GM21786 (cell line): ENCODE measurements at regions not wholly inside any gene's neighbourhood (a gene's known extent, or its start where the extent isn't known, plus 50 kb on each side); places are given as distances from the start of the nearest gene placed in this dataset.
"Not testable (repeated sequence)": the region's sequence is repeated elsewhere in the genome, so short reads cannot be mapped to it uniquely, and the experiment has no call there.

Experiments used
- ATAC-seq: cut with Tn5 transposase; IDR thresholded peaks from one replicate; pipeline ENCODE4 v1.9.1; 2021; ENCODE audit not compliant: unreplicated experiment

DNA sequence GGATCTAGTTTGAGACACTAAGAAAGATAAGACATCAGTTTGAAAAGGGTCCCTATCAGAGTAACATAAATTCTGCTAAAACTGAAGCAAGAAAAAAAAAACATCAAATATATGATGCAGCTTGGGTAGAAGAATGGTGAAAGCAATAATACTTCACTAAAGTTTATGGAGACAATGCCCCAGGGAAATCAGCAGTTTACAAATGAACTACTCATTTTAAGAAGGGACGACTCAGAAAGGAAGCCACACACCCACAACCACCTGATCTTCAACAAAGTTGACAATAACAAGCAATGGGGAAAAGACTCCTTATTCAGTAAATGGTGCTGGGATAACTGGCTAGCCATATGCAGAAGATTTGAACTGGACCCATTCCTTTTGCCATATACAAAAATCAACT lies 143.5 kb downstream of the TPBG start:
- ATAC-seq: no peak

DNA sequence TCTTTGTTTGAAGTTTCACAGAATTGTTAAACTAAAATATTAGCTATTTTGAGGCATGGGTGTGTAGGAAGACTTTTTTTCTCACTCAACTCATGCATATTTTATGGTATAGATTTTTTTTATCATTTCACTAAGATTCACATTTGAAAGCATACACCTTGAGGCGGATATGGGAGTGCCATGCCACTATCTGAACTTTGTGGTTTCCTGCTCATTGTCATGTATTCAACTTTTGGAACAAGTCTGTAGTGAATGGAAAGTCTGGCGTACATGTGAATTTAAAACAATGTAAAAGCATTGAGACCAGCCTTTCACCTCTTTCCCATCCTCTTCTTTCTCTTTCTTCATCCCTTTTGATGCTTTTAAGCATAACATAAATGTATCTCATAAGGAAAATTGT lies 147.9 kb downstream of the TPBG start:
- ATAC-seq: no peak

DNA sequence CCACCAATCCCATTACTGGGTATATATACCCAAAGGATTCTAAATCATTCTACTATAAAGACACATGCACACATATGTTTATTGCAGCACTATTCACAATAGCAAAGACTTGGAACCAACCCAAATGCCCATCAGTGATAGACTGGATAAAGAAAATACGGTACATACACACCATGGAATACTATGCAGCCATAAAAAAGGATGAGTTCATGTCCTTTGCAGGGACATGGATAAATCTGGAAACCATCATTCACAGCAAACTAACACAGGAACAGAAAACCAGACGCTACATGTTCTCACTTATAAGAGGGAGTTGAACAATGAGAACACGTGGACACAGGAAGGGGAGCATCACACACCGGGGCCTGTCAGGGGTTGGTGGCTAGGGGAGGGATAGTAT lies 154.3 kb downstream of the TPBG start:
- not testable (repeated sequence) for ATAC-seq

DNA sequence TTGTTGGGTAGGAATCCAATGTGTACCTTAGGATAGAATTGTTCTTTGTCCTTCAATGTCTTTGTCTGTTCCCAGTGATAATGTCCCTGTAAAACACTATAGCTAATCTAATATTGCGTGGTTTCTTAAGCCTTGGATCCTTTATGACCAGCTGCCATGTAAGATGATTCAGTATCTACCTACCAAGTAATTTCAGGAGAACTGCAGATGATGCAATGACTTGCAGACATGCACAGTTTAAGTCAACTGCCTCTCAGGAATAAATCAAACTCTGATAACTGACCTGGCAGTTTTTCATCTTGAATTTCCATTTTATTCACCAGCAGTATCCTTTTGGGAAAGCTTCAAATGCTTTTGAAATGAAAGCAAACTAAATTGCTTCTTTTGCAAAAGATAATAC lies 157.8 kb downstream of the TPBG start:
- ATAC-seq: no peak

DNA sequence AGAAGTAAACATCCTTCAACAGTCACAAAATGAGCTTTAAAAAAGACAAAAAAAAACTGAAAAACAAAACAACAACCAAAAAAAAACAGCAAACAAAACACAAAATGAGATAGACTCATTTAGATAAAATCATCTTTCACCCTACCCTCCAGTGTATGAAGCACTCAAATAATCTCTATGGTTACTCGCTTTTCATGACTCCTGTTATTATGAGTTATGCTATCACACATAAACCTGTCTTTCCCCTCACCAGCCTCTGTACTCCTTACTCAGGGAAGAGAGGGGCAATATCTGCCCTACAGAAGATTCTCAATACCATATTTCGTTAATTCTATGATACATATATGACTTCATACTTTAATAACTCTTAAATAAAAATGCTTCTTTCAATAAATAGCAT lies 158.2 kb downstream of the TPBG start:
- ATAC-seq: no peak

DNA sequence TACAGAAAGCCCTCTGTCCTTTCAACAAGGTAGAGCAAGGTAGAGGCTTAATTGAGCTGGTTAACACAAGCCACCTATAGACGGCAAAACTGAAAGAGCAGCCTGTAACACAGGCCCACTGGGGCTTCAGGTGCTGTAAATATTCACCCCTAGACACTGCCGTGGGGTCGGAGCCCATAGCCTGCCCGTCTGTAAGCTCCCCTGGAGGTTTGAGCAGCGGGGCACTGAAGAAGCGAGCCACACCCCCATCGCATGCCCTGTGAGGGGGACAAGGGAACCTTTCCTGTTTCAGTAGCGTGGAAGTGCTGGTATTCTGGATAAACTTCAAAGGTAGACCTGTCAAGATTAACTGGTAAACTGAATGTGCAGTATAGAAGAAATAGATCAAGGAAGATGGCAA lies 160.4 kb downstream of the TPBG start:
- ATAC-seq: no peak

DNA sequence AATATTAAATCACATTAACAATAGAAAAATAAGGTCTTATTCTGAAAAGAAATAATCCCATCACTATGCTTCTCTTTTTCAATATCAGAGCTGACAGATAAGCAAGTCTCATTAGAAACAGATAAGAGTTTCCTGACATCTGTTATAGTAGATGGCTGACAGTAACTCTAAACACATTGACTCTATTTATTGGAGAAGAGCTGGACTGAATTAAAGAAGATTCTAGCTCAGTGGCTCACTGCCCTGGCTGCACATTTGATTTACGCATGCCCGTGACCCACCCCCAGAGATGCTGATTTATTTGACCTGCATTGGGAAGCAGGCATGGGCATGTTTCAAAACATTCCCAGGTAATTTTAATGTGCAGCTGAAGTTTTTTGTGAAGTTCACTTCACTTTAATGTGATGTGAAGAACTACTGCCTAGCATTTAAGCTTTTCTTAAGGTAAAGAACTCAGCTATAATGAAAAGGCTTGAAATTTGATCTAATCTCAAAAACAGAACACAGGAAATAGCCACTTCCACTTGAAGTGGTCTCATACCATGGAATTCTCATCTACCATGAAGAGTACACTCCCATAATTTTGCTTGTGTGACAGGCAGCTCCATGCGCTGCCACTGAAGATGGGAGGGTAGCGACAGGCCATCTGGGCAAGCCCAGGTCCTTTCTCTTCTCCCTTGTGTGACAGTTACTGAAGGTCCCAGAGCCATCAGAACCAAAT lies 162.3 kb downstream of the TPBG start:
- no peak for ATAC-seq

DNA sequence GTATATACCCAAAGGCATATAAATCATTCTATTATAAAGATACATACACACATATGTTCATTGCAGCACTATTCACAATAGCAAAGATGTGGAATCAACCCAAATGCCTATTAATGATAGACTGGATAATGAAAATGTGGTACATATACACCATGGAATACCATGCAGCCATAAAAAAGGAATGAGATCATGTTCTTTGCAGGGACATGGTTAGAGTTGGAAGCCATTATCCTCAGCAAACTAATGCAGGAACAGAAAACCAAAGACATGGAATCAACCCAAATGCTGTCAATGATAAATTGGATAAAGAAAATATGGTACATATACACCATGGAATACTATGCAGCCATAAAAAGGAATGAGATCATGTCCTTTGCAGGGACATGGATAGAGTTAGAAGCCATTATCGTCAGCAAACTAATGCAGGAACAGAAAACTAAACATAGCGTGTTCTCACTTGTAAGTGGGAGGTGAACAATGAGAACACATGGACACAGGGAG lies 166.4 kb downstream of the TPBG start:
- ATAC-seq: not testable (repeated sequence)

DNA sequence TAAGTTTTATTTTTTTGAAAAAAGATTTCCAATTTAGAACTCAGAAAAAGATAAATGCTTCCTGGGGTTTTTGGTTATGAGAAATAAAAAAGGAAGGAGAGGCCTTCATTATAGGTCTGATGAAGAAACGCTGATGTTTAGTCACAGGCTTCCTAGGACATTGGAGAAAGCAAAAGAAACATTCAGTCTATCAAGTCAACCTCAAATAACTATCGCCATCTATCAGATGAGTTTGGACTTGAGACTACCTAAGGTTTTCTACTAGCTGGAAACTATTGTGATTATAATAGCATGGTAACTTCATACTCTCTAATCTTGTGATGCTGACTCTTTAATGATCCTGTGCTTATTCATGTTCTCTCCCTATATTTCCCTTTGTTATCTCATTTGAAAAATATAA lies 171.3 kb downstream of the TPBG start:
- no peak for ATAC-seq

DNA sequence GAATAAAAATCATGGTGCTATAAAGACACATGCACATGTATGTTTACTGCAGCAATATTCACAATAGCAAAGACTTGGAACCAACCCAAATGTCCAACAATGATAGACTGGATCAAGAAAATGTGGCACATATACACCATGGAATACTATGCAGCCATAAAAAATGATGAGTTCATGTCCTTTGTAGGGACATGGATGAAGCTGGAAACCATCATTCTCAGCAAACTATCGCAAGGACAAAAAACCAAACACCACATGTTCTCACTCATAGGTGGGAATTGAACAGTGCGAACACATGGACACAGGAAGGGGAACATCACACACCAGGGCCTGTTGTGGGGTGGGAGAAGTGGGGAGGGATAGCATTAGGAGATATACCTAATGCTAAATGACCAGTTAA lies 185.9 kb downstream of the TPBG start:
- not testable (repeated sequence) for ATAC-seq

DNA sequence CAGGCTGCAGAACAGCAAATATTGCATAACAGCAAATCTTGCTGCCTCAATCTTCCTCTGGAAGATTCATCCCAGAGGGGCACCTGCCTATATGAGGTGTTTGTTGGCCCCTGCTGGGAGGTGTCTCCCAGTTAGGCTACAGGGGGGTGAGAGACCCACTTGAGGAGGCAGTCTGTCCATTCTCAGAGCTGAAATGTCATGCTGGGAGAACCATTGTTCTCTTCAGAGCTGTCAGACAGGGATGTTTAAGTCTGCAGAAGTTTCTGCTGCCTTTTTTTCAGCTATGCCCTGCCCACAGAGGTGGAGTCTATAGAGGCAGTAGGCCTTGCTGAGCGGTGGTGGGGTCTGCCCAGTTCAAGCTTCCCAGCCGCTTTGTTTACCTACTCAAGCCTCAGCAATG lies 187.7 kb downstream of the TPBG start:
- not testable (repeated sequence) for ATAC-seq

DNA sequence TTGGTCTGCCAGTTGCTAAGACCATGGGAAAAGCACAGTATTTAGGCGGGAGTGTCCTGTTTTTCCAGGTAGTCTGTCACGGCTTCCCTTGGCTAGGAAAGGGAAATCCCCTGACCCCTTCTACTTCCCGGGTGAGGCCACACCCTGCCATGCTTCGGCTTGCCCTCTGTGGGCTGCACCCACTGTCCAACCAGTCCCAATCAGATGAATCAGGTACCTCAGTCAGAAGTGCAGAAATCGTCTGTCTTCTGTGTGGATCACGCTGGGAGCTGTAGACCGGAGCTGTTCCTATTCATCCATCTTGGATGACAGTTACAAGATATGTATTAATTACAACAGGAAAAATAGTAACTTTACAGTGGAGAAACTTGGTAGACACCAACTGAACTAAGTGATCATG lies 188.2 kb downstream of the TPBG start:
- ATAC-seq: no peak

DNA sequence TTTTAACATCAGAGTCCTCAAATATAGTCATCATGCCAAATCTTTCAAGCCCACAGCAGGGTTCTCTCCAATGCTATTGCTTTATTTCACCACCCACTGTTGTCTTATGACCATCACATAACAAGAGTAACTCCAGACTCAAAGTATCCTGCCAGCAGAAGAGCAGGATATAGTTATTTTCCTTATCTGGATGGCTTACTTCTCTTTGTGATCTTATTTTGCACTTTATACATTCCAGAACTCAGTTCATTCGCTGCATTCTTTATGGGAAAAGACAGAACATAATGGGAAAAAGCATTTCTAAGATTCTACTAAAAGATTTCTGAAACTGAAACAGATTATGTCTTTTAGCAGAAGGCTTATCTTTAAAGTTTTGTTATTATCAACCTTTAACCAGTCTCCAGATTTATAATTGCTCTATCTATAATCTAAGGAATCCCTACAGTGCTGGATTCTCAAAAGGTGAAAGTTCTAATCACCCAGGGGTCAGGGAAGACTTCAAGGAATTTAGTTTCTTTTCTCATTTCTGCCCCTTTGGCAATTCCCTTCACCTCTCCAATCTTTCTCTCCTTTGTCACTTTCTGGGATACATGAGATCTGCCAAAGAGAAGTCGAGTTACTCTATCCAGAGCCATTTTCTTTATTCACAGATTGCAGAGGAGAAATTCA lies 190.4 kb downstream of the TPBG start:
- ATAC-seq: no peak

DNA sequence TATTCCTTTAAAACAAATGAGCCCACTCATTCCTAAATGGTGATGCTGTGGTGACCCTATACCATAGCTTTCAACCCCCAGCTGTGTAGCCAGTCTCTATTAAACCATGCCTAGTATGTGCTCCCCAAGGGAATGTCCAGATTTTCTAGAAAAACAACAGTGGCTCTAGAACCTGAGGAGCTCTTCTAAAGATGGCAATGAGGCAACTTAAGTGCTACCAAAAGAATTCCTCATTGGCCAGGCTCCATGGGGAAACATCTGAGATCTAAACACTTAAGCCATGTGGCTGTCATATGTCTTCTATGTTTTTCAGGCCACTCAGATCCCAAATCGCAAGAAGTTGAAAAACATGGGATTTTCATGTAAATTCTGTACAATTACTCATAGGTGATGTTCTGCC lies 191.0 kb downstream of the TPBG start:
- no peak for ATAC-seq

DNA sequence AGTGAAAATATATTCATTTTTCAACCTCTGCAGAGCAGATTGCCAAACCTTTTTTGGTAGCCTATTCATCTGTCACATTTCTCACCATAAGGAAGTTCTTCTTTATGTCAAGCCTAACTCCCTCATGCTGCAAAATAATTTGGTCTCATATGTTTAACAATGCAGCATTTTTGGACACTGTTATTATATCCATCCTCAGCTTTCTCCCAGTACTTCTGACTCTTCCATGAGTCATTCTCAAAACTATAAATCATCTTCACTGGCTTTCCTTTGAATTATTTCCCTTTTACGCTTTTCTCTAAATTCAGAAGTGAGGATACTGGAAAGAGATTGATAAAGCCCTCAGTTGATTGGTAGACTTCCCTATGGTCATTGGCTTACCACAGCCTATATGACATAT lies 192.2 kb downstream of the TPBG start:
- ATAC-seq: no peak

DNA sequence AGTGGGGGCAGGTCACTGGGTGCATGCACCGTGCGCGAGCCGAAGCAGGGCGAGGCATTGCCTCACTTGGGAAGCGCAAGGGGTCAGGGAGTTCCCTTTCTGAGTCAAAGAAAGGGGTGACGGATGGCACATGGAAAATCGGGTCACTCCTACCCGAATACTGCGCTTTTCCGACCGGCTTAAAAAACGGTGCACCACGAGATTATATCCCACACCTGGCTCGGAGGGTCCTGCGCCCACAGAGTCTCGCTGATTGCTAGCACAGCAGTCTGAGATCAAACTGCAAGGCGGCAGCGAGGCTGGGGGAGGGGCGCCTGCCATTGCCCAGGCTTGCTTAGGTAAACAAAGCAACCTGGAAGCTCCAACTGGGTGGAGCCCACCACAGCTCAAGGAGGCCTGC lies 194.9 kb downstream of the TPBG start:
- ATAC-seq: not testable (repeated sequence)

DNA sequence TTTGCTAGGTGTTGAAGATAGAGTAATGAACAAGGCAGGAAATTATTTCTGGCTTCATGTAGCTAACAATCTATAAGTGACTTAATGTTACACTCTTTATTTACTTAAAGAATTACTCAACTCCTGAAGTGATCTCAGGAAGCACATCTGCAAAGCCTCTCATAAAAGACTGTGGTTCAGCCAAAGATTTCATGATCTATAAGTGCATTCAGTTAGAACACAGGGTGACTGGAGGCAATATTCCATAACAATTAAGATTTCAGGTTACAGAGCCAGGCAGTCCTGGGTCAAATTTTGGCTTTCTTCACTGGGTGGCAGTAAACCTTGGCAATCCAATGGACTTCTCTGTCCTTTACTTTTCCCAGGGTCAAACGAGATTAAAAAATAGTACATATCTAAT lies 204.0 kb downstream of the TPBG start:
- no peak for ATAC-seq

DNA sequence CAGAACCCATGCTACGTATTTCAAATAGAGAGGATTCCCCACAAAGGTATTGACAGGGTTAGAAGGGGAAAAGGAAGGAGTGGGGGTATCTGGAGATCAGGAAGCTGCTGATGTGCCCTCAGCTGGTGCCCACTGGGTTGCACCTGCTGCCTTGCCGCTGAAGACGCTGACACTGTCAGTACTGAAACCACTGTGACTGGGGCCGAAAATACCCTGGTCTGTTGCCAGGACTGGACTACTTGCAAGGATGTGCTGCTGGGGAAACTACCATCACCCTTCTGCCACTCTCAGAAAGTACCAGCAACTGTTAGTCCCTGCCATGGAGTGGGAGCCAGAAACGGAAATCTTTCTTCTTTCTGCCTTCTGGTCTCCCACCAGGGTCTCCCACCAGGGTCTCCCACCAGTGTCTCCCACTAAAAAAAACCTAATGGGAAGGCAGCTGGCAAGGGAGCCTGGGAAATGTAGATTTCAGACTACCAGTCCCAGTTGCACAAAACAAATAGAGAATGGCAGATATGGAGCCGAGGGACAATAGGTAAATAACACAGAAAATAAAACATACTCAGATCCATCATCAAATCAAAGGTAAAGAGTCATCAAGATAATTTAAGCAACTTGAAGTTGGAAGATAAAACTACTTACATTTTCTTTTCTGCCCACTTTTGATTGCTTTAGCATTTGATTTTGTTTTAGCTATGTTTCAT lies 204.8 kb downstream of the TPBG start:
- peak; percentile 99 for ATAC-seq

DNA sequence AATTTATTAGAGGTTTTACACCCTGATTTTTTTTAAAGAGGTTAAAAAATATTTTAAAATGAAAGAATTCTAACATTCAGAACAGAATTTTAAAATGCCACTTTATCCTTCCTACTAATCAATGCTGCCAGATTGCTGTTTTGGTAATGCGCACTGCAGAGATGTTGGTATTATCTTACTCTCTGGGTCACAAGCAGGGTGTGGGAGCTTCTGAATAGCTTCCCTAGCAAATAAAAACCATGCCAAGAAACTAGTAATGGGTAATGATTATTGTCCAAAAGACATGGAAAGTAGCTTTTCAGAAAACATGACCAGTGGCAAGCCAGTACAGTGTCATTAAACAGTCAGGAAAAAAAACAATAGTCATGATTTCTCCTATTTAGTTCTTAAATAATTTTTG lies 205.4 kb downstream of the TPBG start:
- no peak for ATAC-seq

DNA sequence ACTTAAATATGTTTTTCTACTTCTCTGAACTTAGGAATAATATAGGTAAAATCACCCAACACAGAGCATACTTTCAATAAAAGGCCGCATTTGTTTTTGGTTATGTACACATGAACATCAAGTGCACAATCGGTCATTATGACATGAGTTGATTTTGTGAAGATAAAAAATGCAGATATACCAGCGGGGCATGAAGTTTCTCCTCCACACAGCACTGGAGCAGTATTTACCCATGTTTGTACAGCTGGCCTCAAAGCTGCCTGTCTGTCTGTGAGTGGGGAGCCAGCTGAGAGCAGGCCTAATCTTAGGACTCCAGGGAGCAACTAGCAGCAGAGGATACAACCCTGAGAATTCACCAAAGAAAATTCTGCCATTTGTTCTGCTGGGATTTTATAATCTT lies 206.5 kb downstream of the TPBG start:
- no peak for ATAC-seq

DNA sequence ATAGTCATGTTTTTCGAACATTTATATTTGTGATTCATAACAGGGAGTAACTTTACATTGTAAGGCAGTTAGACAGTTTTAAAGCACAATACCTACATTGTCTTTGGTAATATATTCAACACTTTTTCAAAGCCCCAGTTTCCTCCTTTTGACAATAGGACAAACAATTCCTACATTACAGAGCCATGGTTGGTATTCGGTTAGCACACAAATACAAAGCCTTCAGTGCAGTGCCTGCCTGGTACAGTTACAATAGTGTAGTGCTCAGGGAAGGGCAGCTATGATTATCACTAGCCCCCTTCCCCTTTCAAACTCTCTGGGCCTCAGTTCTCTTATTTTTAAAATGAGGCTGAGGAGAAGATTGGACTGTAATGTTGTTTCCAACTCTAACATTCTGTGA lies 207.8 kb downstream of the TPBG start:
- ATAC-seq: no peak
